GM12873 (cell line): ENCODE measurements at regions not wholly inside any gene's neighbourhood (a gene's known extent, or its start where the extent isn't known, plus 50 kb on each side); places are given as distances from the start of the nearest gene placed in this dataset.

Source experiments
- TF ChIP-seq, protein P1 (sequence below): IDR thresholded peaks from 2 replicates; pipeline ENCODE4 v1.5.1; 2012; ENCODE audit warnings: low read depth, mild to moderate bottlenecking, moderate library complexity, low read length, control low read depth; ENCODE audit not compliant: insufficient read depth; ENCODE audit errors: missing control alignments

DNA sequence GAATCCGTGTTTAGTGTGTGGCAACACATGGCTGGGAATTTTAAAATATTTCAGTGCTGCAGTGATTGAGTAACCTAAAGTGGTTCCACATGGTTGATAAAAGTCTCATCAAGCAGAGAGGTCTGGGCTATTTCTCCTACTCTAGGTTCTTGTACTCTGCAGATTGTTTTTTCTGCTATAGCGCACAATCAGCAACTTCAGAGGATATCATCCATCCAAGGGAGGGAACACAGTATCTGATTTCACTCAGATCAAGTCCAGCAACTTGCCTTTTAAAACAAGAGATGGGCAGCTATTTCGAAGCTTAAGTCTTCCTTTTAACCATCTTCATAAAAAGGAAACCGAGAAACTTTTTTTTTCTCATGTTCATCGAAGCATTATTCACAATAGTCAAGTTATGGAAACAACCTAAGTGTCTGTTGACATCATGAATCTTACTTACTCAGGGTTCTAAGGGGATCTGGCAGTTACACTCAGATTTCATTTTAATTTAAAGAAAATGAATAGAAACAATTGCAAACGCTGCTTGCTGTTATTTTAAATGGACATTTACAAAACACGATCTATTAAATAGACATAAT lies 172.7 kb upstream of the TRIB2 start:
- TF ChIP-seq, protein P1, sequence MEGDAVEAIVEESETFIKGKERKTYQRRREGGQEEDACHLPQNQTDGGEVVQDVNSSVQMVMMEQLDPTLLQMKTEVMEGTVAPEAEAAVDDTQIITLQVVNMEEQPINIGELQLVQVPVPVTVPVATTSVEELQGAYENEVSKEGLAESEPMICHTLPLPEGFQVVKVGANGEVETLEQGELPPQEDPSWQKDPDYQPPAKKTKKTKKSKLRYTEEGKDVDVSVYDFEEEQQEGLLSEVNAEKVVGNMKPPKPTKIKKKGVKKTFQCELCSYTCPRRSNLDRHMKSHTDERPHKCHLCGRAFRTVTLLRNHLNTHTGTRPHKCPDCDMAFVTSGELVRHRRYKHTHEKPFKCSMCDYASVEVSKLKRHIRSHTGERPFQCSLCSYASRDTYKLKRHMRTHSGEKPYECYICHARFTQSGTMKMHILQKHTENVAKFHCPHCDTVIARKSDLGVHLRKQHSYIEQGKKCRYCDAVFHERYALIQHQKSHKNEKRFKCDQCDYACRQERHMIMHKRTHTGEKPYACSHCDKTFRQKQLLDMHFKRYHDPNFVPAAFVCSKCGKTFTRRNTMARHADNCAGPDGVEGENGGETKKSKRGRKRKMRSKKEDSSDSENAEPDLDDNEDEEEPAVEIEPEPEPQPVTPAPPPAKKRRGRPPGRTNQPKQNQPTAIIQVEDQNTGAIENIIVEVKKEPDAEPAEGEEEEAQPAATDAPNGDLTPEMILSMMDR, result no peak

DNA sequence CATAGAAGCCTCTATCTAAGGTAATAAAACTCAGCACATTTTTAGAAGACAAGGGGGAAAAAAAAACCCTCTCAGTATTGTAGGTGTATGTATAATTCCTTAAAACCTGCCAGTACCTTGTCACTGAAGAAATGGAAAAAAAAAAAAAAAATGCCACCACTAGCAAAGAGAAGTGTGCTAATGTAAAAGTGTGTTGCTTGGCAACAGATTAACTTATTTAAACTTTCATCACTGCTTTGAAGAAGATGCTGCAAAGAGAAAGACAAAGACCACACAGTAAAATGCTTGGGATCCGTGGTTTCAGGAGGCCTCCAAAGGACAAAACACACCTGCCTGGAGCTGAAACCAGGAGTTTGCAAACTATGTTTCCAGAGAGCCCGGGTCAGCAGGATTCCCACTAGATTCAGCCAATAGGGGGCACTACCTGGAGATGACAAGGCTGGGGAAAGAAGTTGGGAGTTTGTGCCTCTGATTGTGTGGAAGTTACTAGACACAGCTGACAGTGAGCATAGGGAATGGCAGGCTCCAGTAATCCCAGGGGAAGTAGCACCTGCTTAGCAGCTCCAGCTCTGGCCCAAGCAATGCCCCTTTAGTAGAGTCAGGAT lies 169.1 kb upstream of the TRIB2 start:
- TF ChIP-seq, protein P1, result peak; percentile 22

DNA sequence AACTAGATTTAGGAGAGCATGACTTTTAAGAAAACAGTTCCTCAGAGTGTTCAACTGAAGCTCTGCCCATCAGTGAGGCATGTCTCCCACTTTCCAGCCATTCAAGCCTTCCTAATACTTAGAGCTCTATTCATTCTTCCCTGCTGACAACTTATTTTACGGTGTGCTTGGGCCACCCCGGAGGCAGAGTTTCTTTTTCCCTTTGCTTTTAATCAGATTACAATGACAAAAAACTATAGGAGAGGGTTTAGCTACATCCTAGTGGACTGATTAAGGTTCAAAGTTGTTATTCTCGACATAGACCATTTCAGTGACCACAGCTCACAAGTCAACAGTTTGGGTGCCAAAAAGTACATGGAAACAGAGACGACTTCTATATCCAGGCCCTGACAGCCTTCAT lies 167.8 kb upstream of the TRIB2 start:
- TF ChIP-seq, protein P1, result no peak

DNA sequence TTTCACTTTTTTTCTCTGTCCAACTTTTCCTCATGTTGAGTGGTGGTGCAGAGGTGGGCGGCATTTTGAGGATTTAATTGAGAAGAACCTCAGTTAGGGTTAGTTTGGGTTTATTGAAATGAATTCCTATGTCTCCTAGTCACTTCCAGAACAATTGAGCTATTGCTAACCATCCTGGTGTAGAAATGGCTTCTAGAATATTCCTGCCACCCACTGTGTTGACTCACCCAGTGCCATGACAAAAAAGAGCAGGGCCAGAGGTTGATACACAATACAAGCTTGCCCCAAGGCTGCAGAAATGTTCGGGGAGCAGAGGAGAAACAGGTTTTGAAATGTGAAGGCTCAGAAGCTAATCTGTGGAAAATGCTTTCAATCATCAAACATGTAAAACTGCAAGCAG lies 167.1 kb upstream of the TRIB2 start:
- TF ChIP-seq, protein P1, result no peak

DNA sequence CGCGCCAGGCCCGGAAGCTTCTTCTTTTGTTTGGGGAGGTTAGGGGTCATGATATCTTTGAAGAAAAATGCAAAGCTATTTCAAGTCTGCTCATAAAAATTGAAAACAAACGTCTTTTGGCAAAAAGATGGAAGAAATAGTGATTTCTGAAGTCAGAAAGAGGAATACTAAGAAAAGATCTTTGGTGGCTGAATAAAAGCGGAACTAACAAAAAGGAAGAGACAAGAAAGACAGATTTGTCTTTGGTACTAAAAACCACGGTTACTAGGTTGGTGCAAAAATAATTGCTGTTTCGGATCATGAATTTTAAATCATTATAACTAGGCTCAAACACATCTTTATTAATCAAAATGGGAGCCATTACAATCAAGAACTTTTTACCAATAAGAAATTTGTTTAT lies 164.6 kb upstream of the TRIB2 start:
- TF ChIP-seq, protein P1, result no peak

DNA sequence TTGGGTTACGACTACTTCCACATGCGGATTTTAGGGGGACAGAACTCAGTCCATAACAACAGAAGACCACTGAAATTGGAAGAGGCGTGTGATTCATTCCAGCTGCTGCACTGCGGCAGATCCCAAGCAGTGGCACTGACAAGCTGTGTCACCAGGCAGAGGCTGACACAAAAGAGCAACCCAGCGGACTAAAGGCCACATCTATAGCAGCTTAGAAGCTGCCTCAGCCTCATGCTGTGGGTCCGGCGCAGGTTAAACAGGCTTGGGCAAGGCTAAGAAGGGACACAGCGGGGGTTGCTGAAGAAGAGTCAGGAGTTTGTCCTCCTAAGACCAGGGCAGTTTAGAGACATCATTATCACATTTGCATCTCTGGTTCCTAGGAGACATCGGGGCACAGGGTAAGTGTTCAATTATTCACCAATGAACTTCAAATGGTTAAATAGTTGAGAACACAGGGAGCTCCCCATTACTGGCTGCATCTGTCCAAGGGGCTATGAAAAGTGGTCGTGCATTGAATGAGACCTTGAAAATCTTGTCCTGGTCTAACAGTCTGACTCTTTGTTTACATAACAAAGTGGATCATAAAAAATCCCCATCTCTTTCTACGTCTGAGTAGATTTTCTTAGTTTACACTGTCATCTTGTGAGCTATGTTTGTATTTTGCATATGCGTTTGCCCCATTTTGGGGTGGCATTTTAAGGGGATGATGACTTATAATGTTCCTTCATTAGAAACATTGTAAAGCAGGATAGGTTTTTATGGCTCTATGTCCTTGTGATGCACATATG lies 162.3 kb upstream of the TRIB2 start:
- TF ChIP-seq, protein P1, result no peak

DNA sequence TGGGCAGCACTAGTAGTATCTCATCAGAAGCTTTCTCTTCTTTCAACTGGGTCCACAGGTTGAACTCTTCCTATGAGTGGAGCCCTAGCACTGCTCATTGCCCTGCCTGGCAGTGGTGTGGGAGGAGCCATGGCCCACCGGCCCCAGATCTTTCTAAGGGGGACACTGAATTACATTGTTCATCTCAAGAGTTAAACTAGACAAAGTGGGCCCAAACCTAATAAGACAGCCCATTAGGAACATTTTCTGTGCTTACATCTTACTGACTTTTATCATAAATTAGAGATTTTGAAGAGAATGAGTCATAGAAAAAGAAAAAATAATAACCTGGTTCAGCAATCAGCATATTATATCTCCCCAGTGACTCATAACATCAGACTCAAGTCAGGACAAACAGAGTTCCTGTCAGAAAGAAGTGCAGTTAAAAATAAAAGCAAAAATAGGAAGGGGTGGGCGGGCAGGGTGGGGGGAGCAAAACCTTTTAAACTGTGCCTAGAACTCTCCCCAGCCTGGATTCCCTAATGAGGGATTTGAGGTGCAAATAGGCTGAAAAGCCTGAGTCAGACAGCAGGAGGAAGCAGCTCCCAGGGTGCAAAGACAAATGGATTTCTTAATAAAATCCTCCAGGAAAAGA lies 161.6 kb upstream of the TRIB2 start:
- TF ChIP-seq, protein P1, result no peak
